Breast epithelium (tissue), 4 donors: ENCODE measurements at regions not wholly inside any gene's neighbourhood (a gene's known extent, or its start where the extent isn't known, plus 50 kb on each side); places are given as distances from the start of the nearest gene placed in this dataset.

Source experiments
- DNase-seq, 2 donors: peaks; one replicate each; pipeline ENCODE4 v3.0.0-alpha.2; 2019; ENCODE audit warnings: low spot score in 2 of 2
- H3K27ac ChIP-seq, 2 donors: fragments of 200-600 bp; sonication (generic) in 1 of 2; one replicate each; pipeline ENCODE4 v1.5.1; 2016 to 2019; ENCODE audit warnings: mild to moderate bottlenecking in 1 of 2
- H3K27me3 ChIP-seq, 2 donors: fragments of 200-600 bp; sonication (generic) in 1 of 2; one replicate each; pipeline versions ENCODE4 v1.5.1 to v1.6.0; 2017 to 2019; ENCODE audit warnings: control low read depth in 1 of 2, mild to moderate bottlenecking in 1 of 2
- H3K36me3 ChIP-seq: fragments of 200-600 bp; one replicate; pipeline ENCODE4 v1.5.1; 2019
- H3K4me1 ChIP-seq, 2 donors: fragments of 200-600 bp; sonication (generic); one replicate each; pipeline ENCODE4 v1.5.1; 2016 to 2019; ENCODE audit warnings: control low read depth in 1 of 2
- H3K4me3 ChIP-seq, 3 donors: fragments of 200-600 bp; sonication (generic); 1 replicate in 2 of 3; 2 replicates in 1 of 3; pipeline ENCODE4 v1.5.1; 2016 to 2019; ENCODE audit warnings: mild to moderate bottlenecking in 3 of 3, moderate library complexity in 2 of 3
- H3K9me3 ChIP-seq, 2 donors: fragments of 200-600 bp; sonication (generic) in 1 of 2; one replicate each; pipeline ENCODE4 v1.5.1; 2016 to 2019; ENCODE audit warnings: control low read depth in 1 of 2
- POLR2A ChIP-seq: fragments of 450-650 bp; IDR thresholded peaks from one replicate; pipeline ENCODE4 v1.6.1; 2016; ENCODE audit warnings: antibody characterized with exemption, mild to moderate bottlenecking, moderate library complexity
- POLR2AphosphoS5 ChIP-seq, 3 donors: sonication (generic); formaldehyde crosslinking; IDR thresholded peaks; one replicate each; pipeline ENCODE4 v1.6.1; 2017; ENCODE audit warnings: antibody characterized with exemption in 3 of 3
- intact Hi-C: fragments of 100-400 bp; cut with DNase I; formaldehyde crosslinking; loops from one replicate; pipeline ENCODE4 v1.15.1; 2023; ENCODE audit warnings: low total_unique reads
- TF ChIP-seq, protein P1 (sequence below), 3 donors: fragments of 450-650 bp; IDR thresholded peaks; one replicate each; pipeline ENCODE4 v1.5.1; 2016 to 2017; ENCODE audit warnings: antibody characterized with exemption in 3 of 3, mild to moderate bottlenecking in 3 of 3, moderate library complexity in 3 of 3

DNA sequence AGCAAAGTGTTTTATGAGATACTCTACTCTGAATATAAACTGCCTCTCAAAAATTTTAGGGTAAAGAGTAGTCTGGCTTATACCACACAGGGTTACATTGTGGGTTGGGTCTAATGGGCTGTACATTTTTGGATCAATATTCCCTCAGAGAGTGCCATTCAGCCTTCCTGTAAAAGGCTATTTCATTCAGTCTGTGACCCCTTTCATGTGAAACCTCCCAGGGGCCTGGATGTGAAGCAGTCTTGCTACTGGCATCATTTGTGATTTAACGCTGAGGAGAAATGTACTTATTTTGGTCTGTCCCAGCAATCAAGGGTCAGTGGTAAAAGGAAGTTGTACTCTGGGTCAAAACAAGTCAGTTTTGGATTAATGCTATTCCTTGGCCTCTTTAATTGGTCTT is 71.8 kb upstream of the PRKG1 start:
- Histone ChIP-seq H3K27ac (no peak overlapping the region), H3K9me3 (no peaks in the 10 kb centered on the region), H3K36me3 (no peaks in the 10 kb centered on the region), H3K27me3 (no peaks in the 10 kb centered on the region), H3K4me3 (no peak overlapping the region), H3K4me1 (peaks cover 0 to 4% of the 10 kb centered on the region in 2 donors)
- intact Hi-C loops: no loop called here
- DNase-seq: no peak
- TF ChIP-seq POLR2AphosphoS5 (IDR thresholded peaks at IDR 0.05) (no peak), POLR2A (no peak)
- TF ChIP-seq, protein P1, sequence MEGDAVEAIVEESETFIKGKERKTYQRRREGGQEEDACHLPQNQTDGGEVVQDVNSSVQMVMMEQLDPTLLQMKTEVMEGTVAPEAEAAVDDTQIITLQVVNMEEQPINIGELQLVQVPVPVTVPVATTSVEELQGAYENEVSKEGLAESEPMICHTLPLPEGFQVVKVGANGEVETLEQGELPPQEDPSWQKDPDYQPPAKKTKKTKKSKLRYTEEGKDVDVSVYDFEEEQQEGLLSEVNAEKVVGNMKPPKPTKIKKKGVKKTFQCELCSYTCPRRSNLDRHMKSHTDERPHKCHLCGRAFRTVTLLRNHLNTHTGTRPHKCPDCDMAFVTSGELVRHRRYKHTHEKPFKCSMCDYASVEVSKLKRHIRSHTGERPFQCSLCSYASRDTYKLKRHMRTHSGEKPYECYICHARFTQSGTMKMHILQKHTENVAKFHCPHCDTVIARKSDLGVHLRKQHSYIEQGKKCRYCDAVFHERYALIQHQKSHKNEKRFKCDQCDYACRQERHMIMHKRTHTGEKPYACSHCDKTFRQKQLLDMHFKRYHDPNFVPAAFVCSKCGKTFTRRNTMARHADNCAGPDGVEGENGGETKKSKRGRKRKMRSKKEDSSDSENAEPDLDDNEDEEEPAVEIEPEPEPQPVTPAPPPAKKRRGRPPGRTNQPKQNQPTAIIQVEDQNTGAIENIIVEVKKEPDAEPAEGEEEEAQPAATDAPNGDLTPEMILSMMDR (IDR thresholded peaks at IDR 0.05): no peak

DNA sequence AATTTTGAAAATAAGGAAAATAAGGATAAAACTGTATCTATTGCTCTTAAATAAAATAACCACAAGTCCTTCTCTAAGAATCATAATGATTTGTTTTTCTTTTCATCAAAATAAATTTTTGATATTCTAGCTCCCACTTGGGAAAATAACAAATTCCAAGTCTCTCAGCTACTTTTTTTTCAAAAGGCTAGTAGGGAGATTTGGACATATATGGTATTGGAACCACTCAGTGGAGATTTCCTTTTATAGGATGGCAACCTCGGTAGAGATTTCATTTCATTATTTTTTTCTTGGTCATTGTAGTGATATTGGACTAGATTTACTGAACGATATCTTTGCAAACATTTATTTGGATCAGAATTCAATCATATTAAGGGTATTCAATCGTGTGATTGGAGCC is 69.5 kb upstream of the PRKG1 start:
- H3K4me3 ChIP-seq: no peak overlapping the region
- no peak for DNase-seq
- no peaks in the 10 kb centered on the region for H3K36me3 ChIP-seq
- H3K27me3 ChIP-seq: no peaks in the 10 kb centered on the region
- H3K4me1 ChIP-seq: peaks cover 0 to 4% of the 10 kb centered on the region in 2 donors
- intact Hi-C loops: no loop called here
- TF ChIP-seq POLR2AphosphoS5 (IDR thresholded peaks at IDR 0.05): no peak
- TF ChIP-seq, protein P1 (IDR thresholded peaks at IDR 0.05): no peak
- H3K27ac ChIP-seq: no peak overlapping the region
- H3K9me3 ChIP-seq: no peaks in the 10 kb centered on the region

DNA sequence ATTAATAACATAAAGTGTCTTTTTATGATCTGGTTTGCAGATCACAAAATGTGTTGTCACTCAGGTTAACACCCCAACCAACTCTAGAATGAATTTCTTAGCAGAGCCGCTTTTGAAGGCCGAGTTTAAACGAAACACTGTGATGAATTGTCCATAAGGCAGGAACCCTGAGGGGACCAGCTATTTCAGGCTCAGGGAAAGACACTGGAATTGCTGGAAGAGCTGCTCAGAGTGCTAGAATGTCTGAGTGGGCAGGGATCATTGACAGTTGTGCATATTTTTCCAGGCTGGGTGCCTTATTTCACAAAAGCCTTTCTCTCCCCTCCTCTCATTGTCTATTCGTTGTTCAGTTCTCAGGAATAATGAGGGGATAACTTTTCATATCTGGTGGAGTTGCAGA is 68.7 kb upstream of the PRKG1 start:
- no peak overlapping the region for H3K4me3 ChIP-seq
- DNase-seq: no peak
- no peak overlapping the region for H3K27ac ChIP-seq
- H3K36me3 ChIP-seq: no peaks in the 10 kb centered on the region
- H3K27me3 ChIP-seq: no peaks in the 10 kb centered on the region
- intact Hi-C loops: no loop called here
- H3K9me3 ChIP-seq: no peaks in the 10 kb centered on the region
- H3K4me1 ChIP-seq: peaks cover 0 to 4% of the 10 kb centered on the region in 2 donors
- TF ChIP-seq POLR2A (no peak), POLR2AphosphoS5 (IDR thresholded peaks at IDR 0.05) (no peak)
- TF ChIP-seq, protein P1 (IDR thresholded peaks at IDR 0.05): no peak

DNA sequence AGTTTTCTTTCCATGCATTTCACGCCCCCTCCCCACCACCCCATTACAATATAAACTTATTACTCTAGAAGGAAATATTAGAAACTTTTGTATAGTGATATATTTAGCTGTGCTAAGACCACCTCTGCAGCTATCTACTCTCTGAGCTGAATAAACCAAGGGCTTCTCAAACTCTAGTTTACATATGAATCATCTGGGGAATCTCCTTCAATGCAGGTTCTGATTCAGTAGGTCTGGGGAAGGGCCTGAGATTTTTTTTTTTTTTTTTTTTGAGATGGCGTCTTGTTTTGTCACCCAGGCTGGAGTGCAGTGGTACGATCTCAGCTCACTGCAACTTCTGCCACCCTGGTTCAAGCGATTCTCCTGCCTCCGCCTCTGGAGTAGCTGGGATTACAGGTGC is 67.6 kb upstream of the PRKG1 start:
- Histone ChIP-seq H3K27ac (no peak overlapping the region), H3K4me1 (no peaks in the 10 kb centered on the region), H3K36me3 (no peaks in the 10 kb centered on the region), H3K27me3 (no peaks in the 10 kb centered on the region), H3K4me3 (no peak overlapping the region), H3K9me3 (no peaks in the 10 kb centered on the region)
- DNase-seq: no peak
- intact Hi-C loops: no loop called here
- TF ChIP-seq POLR2A (no peak), POLR2AphosphoS5 (IDR thresholded peaks at IDR 0.05) (no peak)
- TF ChIP-seq, protein P1 (IDR thresholded peaks at IDR 0.05): no peak

DNA sequence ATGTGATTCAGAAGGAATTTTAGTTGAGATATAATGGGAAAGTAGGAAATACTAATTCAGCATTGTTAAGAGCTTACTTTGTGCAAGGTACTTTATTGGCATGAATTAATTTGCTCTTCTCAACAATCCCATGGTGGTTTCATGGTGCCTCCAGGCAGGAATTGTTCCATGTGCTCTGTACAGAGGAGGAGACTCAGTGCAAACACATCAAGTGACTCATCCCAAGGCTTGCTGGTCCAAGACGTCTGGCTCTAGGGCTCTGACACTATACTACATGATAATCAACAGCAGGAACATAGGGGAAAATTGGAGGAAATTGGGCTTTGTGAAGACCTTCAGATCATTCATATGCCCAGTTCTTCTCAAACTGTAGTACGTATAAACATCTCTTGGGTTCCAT is 66.5 kb upstream of the PRKG1 start:
- no peak overlapping the region for H3K27ac ChIP-seq
- no peaks in the 10 kb centered on the region for H3K36me3 ChIP-seq
- no peak for DNase-seq
- H3K4me3 ChIP-seq: no peak overlapping the region
- intact Hi-C loops: no loop called here
- TF ChIP-seq POLR2AphosphoS5 (IDR thresholded peaks at IDR 0.05) (no peak), POLR2A (no peak)
- TF ChIP-seq, protein P1 (IDR thresholded peaks at IDR 0.05): no peak
- H3K27me3 ChIP-seq: no peaks in the 10 kb centered on the region
- H3K4me1 ChIP-seq: no peaks in the 10 kb centered on the region
- H3K9me3 ChIP-seq: no peaks in the 10 kb centered on the region
